ENCODE measurements at regions not wholly inside any gene's neighbourhood (a gene's known extent, or its start where the extent isn't known, plus 50 kb on each side); places are given as distances from the start of the nearest gene placed in this dataset.

DNA sequence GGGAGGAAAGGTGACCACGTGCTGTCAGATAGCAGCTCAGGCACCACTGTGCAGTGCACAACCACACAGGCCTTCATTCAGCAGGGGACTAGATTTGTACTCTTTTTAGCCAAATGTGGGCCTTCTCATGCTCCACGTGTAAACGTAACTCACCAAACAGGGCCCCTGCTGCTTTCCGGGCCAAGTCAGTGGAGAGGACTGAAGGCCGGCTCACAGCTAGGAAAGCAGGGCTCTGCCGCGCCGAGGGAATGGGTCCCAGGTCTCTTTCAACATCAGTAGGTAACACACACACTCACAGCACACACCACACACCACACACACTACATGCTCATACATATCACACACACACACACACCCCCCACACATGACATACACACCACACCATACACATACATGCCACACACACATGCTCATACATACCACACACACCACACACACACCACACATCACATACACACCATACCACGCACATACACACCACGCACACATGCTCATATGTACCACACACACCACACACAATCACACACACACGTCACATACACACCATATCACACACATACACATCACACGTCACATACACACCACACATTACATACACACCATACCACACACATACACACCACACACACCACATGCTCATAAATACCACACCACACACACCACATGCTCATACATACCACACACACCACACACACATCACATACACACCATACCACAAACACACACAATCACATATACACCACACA lies 124.0 kb upstream of the ERG start:
- TF ChIP-seq, protein P1, sequence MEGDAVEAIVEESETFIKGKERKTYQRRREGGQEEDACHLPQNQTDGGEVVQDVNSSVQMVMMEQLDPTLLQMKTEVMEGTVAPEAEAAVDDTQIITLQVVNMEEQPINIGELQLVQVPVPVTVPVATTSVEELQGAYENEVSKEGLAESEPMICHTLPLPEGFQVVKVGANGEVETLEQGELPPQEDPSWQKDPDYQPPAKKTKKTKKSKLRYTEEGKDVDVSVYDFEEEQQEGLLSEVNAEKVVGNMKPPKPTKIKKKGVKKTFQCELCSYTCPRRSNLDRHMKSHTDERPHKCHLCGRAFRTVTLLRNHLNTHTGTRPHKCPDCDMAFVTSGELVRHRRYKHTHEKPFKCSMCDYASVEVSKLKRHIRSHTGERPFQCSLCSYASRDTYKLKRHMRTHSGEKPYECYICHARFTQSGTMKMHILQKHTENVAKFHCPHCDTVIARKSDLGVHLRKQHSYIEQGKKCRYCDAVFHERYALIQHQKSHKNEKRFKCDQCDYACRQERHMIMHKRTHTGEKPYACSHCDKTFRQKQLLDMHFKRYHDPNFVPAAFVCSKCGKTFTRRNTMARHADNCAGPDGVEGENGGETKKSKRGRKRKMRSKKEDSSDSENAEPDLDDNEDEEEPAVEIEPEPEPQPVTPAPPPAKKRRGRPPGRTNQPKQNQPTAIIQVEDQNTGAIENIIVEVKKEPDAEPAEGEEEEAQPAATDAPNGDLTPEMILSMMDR (IDR thresholded peaks at IDR 0.05; ENCODE audit: low read length) = no peak
- TF ChIP-seq EZH2phosphoT487 (IDR thresholded peaks at IDR 0.05; ENCODE audit: low read length) = no peak

All from MM.1S (cell line).